ENCODE measurements at regions not wholly inside any gene's neighbourhood (a gene's known extent, or its start where the extent isn't known, plus 50 kb on each side); places are given as distances from the start of the nearest gene placed in this dataset.
"Not testable (repeated sequence)": the region's sequence is repeated elsewhere in the genome, so short reads cannot be mapped to it uniquely, and the experiment has no call there.

DNA sequence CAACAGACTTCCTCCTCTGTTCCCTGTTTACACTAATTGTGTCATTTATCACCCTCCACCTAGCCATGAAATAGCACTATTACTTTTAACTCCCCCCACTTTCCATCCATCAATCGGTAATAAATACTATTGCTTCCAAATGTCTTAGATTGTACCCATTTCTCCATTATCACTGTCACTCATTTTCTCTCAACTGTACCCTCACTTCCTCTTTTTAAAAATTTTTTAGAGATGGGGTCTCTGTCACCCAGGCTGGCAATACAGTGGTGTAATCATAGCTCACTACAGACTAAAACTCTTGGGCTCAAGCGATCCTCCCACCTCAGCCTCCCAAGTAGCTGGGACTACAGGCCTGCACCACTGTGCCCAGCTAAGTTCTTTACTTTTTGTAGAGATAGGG is 123.5 kb upstream of the EGR2 start:
- intact Hi-C loops (cut with micrococcal nuclease) = no loop called here

DNA sequence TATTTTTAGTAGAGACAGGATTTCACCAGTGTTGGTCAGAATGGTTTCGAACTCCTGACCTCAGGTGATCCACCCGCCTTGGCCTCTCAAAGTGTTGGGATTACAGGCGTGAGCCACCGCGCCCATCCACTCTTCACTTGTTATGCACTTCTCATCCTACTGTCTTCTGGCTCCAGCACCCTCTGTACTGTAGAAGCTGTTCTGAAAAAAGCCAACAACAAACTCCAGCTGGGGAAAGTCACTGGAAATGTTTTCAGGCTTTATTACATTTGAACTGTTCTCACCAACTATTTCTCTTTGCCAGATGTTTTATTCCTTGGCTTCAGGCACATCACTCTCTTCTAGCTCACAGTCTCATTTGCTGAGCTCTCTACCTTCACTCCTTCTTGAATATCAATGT is 122.5 kb upstream of the EGR2 start:
- no peak for DNase-seq
- intact Hi-C loops (cut with micrococcal nuclease) = no loop called here
- peak; percentile 85 for ATAC-seq

More for the DNA sequence above, 123.5 kb upstream of the EGR2 start:
- ATAC-seq = no peak
- DNase-seq = no peak

DNA sequence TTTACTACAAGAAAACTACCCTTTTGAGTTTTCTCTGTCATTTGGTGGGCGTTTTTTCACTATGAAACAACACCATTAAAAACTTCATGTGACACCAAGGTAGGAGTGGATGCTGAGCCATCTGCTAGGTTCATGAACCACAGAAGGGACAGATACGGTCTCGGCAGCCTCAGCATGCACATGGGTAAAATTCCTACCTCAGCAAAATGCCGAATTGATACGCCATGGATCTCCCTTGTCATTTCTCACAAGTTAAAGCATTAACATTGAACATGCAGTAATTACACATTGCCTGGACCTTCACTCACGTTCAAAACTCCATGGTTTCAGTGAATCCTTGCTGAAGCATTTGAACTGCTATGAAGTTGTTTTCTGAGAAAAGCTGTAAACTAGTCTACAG is 121.5 kb upstream of the EGR2 start:
- ATAC-seq = no peak
- intact Hi-C loops (cut with micrococcal nuclease) = no loop called here
- DNase-seq = no peak

DNA sequence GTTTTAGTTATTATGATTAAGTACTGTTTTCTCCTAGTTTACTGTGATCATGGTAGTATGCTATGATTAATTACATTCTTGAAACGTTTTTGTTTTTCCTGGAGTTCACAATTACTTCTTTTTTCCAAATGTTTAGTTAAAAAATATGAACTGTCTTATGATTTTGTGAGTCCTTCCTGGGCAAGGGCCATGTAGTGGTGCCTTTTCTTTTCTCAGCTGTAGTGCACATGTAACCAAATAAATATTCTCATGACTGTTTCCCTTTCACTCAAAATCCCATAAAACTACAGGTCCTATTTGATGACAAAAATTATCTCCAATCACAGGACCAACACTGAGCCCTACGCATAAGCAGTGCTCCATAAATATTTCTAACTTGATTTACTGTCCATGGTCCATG is 118.9 kb upstream of the EGR2 start:
- no peak for DNase-seq
- intact Hi-C loops (cut with micrococcal nuclease) = no loop called here
- no peak for ATAC-seq

DNA sequence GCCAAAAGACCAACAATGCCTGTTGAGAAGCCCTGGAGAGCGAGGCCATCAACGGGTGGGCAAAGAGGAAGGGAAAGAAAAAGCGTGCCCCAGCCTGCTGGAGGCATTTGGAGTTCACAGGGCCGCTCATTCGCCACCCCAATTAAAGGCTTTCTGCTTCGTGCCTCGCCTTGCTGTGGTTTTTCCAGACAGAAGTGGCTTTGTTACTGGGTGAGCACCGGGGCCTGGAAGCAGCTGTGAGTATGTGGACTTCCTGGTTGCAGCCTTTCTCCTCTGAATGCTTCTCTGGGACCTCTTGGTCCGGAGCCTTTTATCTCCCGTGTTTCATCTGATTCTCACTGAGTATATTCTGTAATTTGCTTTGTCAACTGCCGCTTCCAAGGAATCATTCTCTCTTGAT is 118.1 kb upstream of the EGR2 start:
- no peak for DNase-seq
- ATAC-seq = peak; percentile 34
- intact Hi-C loops (cut with micrococcal nuclease) = no loop called here

DNA sequence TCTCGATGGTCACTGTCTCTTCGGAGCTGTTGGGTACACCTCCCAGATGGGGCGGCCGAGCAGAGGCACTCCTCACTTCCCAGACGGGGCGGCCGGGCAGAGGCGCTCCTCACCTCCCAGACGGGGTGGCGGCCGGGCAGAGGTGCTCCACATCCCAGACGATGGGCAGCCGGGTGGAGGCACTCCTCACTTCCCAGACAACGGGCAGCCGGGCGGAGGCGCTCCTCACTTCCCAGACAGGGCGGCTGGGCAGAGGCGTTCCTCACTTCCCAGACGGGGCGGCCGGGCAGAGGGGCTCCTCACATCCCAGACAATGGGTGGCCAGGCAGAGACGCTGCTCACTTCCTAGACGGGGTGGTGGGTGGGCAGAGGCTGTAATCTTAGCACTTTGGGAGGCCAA is 112.6 kb upstream of the EGR2 start:
- intact Hi-C loops (cut with micrococcal nuclease); ATAC-seq; DNase-seq: not testable (repeated sequence)

DNA sequence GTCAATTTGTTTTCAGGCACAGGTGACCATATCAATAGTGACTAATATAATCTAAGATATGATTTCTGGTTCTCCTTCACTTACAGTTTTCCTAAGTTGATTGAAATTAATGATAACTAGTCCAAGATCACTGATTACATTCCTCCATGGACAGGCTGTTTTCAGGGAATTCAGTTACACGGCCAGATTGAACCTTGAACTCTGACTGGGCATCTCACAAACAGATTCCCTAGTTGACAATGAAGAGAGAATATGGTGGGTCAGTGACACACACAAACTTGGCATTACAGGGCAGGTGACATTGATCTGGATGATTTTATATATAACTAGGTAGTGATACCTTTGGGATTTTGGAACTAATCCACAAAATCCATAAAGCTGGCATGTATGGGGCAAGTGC is 110.2 kb upstream of the EGR2 start:
- ATAC-seq = no peak
- intact Hi-C loops (cut with micrococcal nuclease) = no loop called here
- DNase-seq = no peak

DNA sequence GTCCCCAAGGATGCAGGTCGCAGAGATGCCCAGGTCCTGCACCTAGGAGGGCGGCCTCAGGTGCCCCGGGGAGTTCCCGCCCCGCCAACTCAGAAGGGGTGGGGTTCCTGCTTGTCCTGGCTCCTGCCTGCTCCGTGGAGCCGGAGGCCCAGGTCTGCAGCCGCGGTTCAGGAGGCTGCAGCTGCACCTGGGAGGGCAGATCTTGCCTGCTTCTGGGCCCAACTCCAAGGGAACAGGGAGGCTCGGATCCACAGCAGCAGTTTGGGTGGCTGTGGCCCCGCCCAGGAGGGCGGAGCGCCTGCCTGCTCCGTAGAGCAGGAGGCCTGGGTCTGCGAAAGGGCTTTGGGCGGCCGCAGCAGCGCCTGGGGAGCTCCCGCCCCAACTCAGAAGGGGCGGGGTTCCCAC is 108.2 kb upstream of the EGR2 start:
- DNase-seq (no peak), ATAC-seq (no peak)
- intact Hi-C loops (cut with micrococcal nuclease) = no loop called here

DNA sequence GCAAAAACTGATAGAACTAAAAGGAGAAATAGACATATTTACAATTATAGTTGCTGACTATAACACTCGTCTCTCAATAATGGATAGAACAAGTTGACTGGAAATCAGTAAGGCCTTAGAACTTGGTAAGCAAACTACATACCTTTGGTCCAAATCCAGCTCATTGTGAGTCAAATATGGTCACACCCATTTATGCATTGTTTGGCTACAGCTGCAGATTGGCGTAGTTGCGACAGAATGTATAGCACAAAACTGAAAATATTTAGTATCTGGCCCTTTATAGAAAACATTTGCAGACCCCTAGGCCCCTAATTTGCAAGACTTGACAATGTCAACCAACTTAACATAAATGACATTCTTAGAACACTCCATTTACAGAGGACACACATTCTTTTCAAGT is 103.6 kb upstream of the EGR2 start:
- intact Hi-C loops (cut with micrococcal nuclease) = no loop called here
- ATAC-seq = no peak
- DNase-seq = no peak

DNA sequence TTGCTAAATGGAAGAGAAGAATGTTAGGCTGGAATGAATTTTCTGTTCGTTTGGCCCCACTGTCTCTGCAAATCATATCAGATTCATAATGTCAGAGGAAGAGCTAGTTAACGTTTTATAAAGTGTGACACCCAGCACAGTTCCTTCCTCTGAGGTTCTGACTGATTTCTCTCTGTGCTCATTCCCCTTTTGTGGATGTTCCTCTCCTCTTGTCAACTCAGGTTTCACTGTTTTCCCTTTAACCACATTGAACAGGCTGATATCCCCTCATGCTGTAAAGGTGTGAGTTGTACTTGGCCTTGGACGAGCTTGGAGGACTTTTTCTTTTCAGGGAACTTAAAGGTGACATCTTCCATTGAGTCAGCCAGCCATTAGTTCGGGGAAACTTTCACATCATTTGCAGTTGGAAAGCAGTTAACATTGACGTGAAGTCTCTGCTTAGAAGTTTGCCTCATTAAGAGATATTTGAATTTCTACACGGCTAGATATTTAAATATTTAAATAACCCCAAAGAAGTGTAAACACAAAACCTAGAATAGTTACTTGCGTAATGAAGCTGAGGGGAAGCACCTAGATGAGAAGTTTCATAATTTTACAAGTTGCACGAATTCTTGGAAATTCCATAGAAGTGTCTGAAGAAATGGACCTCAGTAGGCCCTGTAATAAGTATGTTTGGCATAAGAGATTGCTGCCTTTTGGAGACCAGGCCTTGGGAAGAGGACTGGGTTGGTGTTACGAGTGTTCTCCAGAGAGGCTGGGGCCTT is 101.5 kb upstream of the EGR2 start:
- ATAC-seq = no peak
- intact Hi-C loops (cut with micrococcal nuclease) = no loop called here
- DNase-seq = no peak

DNA sequence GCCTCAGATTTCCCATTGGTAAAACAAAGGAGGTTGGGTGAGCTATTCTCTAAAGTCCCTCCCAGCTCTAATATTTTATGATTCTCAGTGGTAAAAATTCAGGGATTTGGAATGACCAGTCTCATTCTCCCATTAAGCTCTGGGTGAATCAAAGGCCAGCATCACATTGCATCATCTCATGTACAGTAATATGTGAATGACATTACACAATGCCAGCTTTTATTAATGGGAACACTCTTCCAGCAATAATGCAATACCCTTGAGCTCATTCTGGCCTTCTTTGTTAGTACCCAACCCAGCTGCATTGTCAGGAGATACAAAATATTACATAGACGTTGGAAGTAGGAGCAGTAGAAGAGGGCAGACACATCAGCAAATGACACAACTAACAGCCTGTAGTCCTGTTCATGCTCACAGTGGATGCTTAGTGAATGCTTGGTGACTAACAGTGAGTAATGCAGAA is 100.0 kb upstream of the EGR2 start:
- DNase-seq (no peak), ATAC-seq (peak; percentile 89)
- intact Hi-C loops (cut with micrococcal nuclease) = no loop called here

DNA sequence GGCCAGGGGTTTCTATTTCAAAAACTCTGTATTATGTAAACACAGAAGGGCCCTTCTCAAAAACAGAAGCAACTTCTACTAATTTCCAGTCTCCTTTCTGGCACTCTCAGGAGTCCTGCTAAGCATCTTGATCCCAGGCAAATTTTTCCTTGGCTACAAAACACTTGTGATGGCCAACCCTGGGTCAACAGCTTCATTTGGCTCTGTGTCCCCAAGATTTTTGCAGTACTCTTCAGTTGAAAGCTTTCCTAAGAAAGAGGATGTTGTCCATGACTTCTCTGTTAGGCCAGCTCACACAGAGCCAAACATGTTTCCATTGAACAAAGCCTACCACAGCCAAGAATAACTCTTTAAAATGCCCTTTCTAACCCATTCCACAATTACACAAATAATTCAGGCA is 99.0 kb upstream of the EGR2 start:
- ATAC-seq (peak; percentile 80), DNase-seq (no peak)
- intact Hi-C loops (cut with micrococcal nuclease) = no loop called here

DNA sequence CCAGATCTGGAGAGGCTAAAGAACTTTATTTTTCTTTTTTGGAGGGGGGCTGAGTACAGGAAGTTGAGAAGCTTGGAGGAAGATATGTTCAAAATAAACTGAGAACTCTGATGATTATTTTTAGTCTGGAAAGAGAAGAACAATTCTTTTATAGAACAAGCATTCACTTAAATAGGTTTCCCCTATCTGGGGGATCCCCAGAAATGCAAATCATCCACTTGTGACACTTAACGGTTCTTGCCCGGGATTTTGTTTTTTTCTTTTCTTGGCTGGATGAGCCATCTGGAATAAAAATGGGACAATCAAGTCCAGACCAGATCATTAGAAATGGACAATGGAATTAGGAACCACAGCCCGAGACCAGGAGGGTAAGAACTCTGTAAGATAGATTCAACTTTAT is 95.9 kb upstream of the EGR2 start:
- no peak for ATAC-seq
- DNase-seq = no peak
- intact Hi-C loops (cut with micrococcal nuclease) = no loop called here

DNA sequence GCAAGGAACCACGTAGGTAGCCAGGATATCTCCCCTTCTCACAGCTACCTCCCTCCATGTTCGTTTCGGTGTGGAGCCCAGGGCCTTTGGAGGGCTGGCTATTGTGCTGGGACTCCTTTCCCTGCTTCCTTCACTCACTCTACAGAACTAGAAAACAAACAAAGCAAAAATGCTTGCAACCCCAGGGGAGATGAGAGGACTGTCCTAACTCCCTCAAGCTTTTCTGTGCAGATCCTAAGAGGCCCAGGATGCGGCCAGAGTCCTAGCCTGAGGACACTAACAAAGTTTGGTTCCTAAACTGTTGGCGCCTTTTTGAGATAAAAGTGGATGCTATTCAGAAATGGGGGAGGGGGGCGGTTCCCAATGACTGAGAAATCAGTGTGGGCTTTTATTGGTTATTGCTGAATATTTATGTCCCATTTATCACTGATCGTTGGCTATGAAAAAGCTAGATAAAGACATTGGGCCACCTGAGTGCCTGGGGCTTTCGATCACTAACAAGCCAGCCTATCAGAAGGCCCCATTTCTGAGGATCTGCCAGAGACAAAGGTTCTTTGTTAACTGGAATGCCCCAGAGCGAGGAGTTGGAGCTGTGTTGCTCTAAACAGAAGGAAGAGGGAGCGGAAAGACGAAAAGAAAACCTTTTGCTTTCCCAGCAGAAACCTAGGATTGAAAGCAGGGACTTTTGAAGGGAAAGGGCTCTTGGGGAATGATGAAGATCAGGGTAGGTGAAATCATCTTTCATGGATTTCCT is 95.2 kb upstream of the EGR2 start:
- intact Hi-C loops (cut with micrococcal nuclease) = no loop called here
- no peak for ATAC-seq
- no peak for DNase-seq

DNA sequence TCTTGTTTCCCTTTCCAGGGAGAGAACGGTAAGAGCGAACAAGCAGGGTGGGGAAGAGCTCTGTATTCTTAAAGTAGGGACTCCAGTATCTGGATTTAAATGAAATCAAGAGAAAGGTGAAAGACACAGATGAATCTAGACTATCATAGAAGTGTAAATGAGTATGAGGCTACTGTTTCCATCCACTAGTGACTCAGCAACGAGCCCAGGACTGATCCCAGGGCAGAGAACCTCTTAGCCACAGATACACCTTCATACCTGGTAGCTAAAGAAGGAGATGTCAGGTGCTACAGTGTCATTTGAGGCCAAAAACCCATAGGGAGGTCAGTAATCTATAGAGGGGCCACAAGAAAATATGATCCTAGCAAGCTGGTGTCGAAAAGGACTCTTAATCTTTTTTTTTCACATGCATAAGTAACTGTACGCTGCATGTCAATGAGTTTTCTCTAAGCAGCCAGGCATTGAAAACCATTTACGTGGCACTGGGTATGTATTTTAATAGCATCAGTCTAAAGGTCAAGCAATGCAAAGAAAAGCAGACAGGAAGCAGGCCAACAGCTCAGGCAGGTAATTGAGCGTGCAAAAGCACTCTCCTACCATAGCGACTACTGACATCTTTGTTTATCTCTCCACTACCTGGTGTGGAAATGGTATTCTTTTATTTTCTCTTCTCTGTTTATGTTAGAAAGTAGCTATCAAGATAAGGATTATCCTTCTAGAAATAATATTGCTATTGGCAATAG is 91.5 kb upstream of the EGR2 start:
- no peak for ATAC-seq
- intact Hi-C loops (cut with micrococcal nuclease) = no loop called here

DNA sequence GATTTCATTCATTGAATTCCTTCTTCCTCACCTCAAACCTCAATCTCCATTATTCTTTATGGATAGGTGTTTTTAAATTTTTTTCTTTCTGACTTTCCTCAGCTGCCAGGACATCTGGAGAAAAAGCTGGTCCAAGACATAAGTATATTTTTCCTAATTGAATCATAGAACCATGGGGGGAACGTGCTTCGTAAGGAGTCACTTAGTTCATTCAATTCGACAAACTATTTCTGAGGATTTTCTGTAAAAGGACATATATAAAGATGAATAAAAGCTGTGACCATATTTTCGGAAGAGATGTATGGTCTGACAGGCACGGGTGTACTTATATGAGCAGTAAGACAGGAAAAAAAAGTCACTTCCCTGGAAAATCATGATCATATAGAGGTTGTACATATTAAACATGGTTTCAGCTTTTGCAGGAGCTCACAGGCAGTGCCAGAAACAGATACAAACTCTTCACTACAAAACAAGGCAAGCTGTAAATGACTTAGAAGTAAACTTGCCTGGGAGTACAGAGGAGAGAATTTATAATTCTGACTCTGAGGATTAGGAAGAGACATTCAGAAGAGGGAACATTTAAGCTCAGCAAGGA is 88.2 kb upstream of the EGR2 start:
- DNase-seq (no peak), ATAC-seq (peak; percentile 43)
- intact Hi-C loops (cut with micrococcal nuclease) = no loop called here

More for the DNA sequence above, 91.5 kb upstream of the EGR2 start:
- DNase-seq = no peak

DNA sequence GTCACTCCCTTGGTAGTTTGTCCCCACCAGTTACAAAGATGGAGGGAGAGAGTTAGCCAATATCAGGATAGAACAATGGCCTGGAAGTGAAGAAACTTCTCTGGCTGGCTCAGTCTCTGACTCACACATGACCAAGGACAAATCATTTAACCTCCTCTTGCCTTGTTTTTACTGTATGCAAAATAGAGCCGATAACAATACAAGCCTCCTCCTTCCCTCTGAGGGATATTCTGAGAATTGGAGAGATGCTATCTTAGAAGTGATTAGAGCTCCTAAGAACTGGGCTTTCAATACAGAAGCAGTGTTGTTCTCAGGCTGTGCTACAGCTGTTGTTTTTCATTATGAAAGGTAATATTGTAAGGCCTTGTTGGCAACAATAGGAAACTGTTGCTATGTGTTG is 87.7 kb upstream of the EGR2 start:
- ATAC-seq = peak; percentile 89
- intact Hi-C loops (cut with micrococcal nuclease) = no loop called here
- DNase-seq = no peak

DNA sequence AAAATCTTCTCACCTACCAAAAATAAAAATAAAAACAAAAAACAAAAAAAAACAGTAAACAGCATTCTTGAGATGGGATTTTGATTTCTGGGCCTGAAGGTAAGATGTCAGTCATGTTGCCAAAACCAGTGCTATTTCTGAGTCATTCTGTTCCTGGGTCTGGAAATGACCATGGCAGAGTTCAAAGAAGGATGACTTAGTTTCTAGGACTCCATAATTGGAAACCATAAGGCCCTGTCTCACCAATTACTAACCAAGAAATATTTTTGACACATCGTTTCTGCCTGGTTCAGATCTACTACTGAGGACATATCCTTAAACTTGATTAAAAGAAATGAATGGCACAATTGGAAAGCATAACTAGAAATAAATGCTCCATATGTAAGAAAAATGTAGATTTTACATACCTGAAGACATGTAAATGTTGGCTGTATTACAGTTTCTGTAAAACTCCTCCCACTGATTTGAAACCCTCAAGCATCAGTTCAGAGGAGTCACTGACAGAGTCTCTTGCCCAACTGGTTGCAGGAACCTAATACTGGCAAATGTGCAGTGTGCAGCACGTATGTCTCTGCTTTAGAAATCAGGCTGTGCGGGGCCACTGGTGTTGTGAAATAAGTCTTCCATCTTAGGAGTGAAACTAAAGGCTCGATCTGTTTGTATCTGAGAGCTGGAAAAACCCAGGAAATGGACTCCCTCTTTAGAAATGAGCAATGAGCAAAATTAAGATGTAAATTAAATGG is 84.8 kb upstream of the EGR2 start:
- no peak for ATAC-seq
- no peak for DNase-seq
- intact Hi-C loops (cut with micrococcal nuclease) = no loop called here

DNA sequence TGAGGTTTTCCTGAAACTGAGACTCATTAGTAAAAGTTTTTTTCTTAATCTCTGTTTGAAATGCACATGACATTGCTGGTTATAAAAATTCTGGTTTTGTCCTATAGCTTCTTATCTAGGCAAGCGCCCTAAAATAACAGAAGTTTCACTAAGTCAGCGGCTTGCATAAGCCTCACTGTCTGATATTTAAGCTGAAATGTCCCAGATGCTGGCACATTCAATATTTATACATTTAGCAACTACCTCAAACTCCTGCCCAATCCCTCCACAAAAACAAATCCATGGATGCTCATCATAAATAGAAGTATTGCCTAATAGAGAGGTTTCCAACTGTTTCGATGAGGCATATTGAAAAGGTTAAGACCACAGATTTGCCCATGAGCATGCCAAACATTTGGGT is 83.1 kb upstream of the EGR2 start:
- intact Hi-C loops (cut with micrococcal nuclease) = no loop called here
- no peak for ATAC-seq
- no peak for DNase-seq

All from left ventricle myocardium superior (tissue), 1 donor.